ENCODE measurements at regions not wholly inside any gene's neighbourhood (a gene's known extent, or its start where the extent isn't known, plus 50 kb on each side); places are given as distances from the start of the nearest gene placed in this dataset.

GRCh38 chr3:117912352-117912751 is 1122.3 kb downstream of the IGSF11 start:
- DNase-seq (ENCODE audit: low read depth in 1 of 2, low spot score in 1 of 2): no peak

DNA sequence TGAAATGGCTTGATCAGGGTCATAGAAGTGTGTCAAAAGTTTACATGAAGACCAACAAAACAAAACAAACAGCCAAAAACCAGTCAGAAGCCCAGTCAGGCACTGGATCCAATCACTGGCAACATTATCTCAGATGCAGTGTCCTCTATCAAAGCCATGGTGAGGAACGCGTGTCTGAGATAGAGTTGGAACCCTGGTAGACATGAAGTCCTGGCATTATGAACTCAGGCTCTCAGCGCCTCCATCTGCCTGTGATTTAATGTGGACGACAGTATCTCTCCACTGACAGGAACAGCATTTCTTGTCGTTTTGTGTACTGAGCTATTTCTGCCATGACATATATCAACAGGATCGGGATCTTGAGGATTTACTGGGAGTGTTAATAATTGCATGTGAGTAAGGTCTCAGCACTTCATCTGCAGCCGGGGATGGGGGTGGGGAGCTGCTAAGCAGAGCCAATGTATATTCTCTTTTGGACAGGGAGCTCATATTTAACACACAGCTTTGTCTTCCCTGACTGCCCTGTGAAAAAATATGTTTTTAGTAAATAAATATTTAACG is 1120.0 kb downstream of the IGSF11 start:
- DNase-seq (ENCODE audit: low read depth in 1 of 2, low spot score in 1 of 2): no peak

GRCh38 chr3:117916839-117917238 is 1117.8 kb downstream of the IGSF11 start:
- no peak for DNase-seq (ENCODE audit: low read depth in 1 of 2, low spot score in 1 of 2)

GRCh38 chr3:117919621-117920020 is 1115.0 kb downstream of the IGSF11 start:
- no peak for DNase-seq (ENCODE audit: low read depth in 1 of 2, low spot score in 1 of 2)

DNA sequence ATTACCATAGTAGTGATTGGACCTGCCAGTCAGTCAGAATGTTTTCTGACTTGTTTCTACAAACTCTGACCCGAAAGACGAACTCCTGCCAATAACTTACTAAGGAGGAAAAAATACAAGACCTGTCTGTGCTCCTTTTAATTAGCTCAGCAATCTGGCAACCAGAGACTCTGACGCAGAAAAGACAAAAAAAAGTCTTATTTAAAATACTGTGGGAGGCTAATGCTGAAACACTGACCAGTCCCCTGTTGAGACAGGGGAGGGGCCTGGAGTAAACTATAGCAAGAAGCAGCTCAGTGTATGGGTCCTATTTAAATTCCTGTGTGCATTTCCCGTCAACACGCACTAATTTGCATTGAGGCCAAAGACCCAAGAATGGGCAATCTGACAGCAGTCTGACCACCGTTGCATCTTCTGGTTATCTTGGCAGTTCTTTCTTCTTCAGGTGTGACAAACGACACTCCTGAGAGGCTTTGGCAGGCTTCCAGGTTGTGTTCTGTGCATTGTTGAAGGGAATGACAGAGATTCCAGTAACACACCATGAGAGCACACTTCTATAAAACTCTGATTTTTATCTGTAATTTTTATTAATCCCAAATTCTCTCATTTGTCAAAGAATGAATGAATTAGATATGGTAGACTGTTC is 1114.3 kb downstream of the IGSF11 start:
- no peak for DNase-seq (ENCODE audit: low read depth in 1 of 2, low spot score in 1 of 2)

GRCh38 chr3:117921411-117921810 is 1113.2 kb downstream of the IGSF11 start:
- DNase-seq (ENCODE audit: low read depth in 1 of 2, low spot score in 1 of 2): no peak

DNA sequence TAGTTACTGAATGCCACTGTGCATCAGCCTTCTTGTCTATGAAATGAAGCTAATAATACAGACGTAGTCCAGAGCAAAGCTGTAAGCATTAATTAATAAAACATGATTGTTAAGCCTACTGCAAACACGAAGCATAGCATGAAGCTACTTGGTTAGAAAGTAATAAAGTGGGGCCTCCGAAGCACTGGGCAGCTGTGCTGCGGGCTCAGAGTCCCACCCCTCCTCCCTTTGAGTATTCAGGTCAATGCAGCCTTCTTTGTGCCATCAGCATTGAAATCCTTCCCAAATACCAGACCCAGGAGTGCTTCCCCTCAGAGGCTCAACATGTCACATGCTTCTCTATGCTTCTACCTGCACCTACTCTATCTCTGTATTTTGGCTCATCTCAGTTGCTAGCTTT is 1112.6 kb downstream of the IGSF11 start:
- DNase-seq (ENCODE audit: low read depth in 1 of 2, low spot score in 1 of 2): no peak

GRCh38 chr3:117926819-117927218 is 1107.8 kb downstream of the IGSF11 start:
- DNase-seq (ENCODE audit: low read depth in 1 of 2, low spot score in 1 of 2): no peak

- no peak for DNase-seq (ENCODE audit: low read depth in 1 of 2, low spot score in 1 of 2)
These were observed 1106.8 kb downstream of the IGSF11 start for GRCh38 chr3:117927825-117928224.

- no peak for DNase-seq (ENCODE audit: low read depth in 1 of 2, low spot score in 1 of 2)
These were observed 1105.8 kb downstream of the IGSF11 start for GRCh38 chr3:117928836-117929235.

DNA sequence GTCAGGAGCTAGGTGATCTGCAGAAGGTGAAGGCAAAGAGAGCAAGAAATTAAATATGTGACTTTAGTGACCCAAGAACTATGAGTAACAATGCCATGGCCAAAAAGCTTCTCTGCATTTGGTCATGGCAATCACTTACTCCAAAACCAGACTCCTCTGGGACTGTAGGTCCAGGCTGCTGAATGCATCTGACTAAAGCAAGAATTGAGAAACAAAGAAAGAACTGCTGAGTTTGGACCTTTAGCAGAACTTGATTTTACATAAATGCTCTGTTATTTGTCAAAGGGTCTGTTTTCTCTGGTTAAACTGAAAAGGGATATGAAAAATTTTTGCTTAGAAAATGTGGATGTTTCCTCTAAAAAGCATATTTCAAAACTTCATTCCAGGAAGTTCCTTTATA is 1102.2 kb downstream of the IGSF11 start:
- no peak for DNase-seq (ENCODE audit: low read depth in 1 of 2, low spot score in 1 of 2)

GRCh38 chr3:117936159-117936558 is 1098.5 kb downstream of the IGSF11 start:
- DNase-seq (ENCODE audit: low read depth in 1 of 2, low spot score in 1 of 2): no peak

- DNase-seq (ENCODE audit: low read depth in 1 of 2, low spot score in 1 of 2): no peak
These were observed 1095.7 kb downstream of the IGSF11 start for GRCh38 chr3:117938974-117939373.

- DNase-seq (ENCODE audit: low read depth in 1 of 2, low spot score in 1 of 2): no peak
These were observed 1095.1 kb downstream of the IGSF11 start for GRCh38 chr3:117939425-117940027.

GRCh38 chr3:117941015-117941414 is 1093.6 kb downstream of the IGSF11 start:
- no peak for DNase-seq (ENCODE audit: low read depth in 1 of 2, low spot score in 1 of 2)

- no peak for DNase-seq (ENCODE audit: low read depth in 1 of 2, low spot score in 1 of 2)
These were observed 1092.9 kb downstream of the IGSF11 start for GRCh38 chr3:117941756-117942155.

- no peak for DNase-seq (ENCODE audit: low read depth in 1 of 2, low spot score in 1 of 2)
These were observed 1080.5 kb downstream of the IGSF11 start for GRCh38 chr3:117954131-117954530.

GRCh38 chr3:117955196-117955595 is 1079.5 kb downstream of the IGSF11 start:
- no peak for DNase-seq (ENCODE audit: low read depth in 1 of 2, low spot score in 1 of 2)

GRCh38 chr3:117958027-117958426 is 1076.6 kb downstream of the IGSF11 start:
- DNase-seq (ENCODE audit: low read depth in 1 of 2, low spot score in 1 of 2): no peak

DNA sequence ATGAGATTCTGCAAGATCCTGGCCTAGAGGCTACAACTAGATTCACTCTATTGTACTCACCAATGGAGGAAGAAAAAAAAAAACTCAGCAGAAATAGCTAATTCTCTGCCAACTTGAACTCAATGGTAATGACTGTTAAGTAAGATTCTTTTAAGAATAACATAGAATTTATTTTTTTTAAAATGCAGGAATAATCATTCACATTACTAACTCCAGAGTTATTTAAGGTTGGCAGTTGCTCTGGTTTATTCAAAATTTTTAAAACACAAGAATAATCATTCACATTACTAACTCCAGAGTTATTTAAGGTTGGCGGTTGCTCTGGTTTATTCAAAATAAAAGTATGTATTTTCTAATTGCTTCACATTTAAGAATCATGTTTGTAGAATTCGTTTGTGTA is 1071.9 kb downstream of the IGSF11 start:
- no peak for DNase-seq (ENCODE audit: low read depth in 1 of 2, low spot score in 1 of 2)

DNA sequence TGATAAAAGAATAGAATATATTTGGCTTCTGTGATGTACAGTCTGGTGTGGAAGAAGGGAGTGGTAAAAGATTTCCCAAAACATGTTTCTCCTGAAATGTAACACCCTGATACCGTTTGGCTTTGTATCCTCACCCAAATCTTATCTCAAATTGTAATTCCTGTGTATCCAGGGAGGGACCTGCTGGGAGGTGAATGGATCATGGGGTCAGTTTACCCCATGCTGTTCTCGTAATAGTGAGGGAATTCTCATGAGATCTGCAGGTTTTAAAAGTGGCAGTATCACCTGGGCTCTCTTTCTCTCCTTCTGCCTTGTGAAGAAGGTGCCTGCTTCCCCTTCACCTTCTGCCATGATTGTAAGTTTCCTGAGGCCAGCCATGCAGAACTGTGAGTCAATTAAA is 1070.8 kb downstream of the IGSF11 start:
- DNase-seq (ENCODE audit: low read depth in 1 of 2, low spot score in 1 of 2): no peak

- DNase-seq (ENCODE audit: low read depth in 1 of 2, low spot score in 1 of 2): no peak
These were observed 1069.8 kb downstream of the IGSF11 start for GRCh38 chr3:117964814-117965213.

All from activated CD4-positive, alpha-beta T cell treated with anti-CD3 and anti-CD28 coated beads, Interleukin-2, amount 50 U/mL, for 24 hours (primary cell).